ENCODE measurements at regions not wholly inside any gene's neighbourhood (a gene's known extent, or its start where the extent isn't known, plus 50 kb on each side); places are given as distances from the start of the nearest gene placed in this dataset.

- TF ChIP-seq CTCF (IDR thresholded peaks at IDR 0.05; ENCODE audit: low read depth, low read length) = no peak
- H3K4me3 ChIP-seq (ENCODE audit: low read depth, low read length) = no peak overlapping the region
These were observed 184.4 kb upstream of the C1orf174 start for GRCh38 chr1:4084446-4084845.

GRCh38 chr1:4084896-4085295 lies 184.8 kb upstream of the C1orf174 start:
- no peak overlapping the region for H3K4me3 ChIP-seq (ENCODE audit: low read depth, low read length)
- TF ChIP-seq CTCF (IDR thresholded peaks at IDR 0.05; ENCODE audit: low read depth, low read length) = no peak

- no peak for TF ChIP-seq CTCF (IDR thresholded peaks at IDR 0.05; ENCODE audit: low read depth, low read length)
- no peak overlapping the region for H3K4me3 ChIP-seq (ENCODE audit: low read depth, low read length)
These were observed 185.5 kb upstream of the C1orf174 start for GRCh38 chr1:4085546-4085945.

GRCh38 chr1:4086085-4086850 lies 186.2 kb upstream of the C1orf174 start:
- no peak overlapping the region for H3K4me3 ChIP-seq (ENCODE audit: low read depth, low read length)
- TF ChIP-seq CTCF (IDR thresholded peaks at IDR 0.05; ENCODE audit: low read depth, low read length) = no peak

GRCh38 chr1:4086921-4087320 lies 186.8 kb upstream of the C1orf174 start:
- no peak for TF ChIP-seq CTCF (IDR thresholded peaks at IDR 0.05; ENCODE audit: low read depth, low read length)

GRCh38 chr1:4087530-4088420 lies 187.7 kb upstream of the C1orf174 start:
- H3K4me3 ChIP-seq (ENCODE audit: low read depth, low read length) = no peak overlapping the region
- TF ChIP-seq CTCF (IDR thresholded peaks at IDR 0.05; ENCODE audit: low read depth, low read length) = no peak

More at GRCh38 chr1:4086921-4087320, 186.8 kb upstream of the C1orf174 start:
- H3K4me3 ChIP-seq (ENCODE audit: low read depth, low read length) = no peak overlapping the region

- TF ChIP-seq CTCF (IDR thresholded peaks at IDR 0.05; ENCODE audit: low read depth, low read length) = no peak
- H3K4me3 ChIP-seq (ENCODE audit: low read depth, low read length) = no peak overlapping the region
These were observed 188.6 kb upstream of the C1orf174 start for GRCh38 chr1:4088676-4089075.
